HFFc6 (cell line): ENCODE measurements at regions not wholly inside any gene's neighbourhood (a gene's known extent, or its start where the extent isn't known, plus 50 kb on each side); places are given as distances from the start of the nearest gene placed in this dataset.

Source experiments
- DNase-seq: peaks from one replicate; pipeline ENCODE4 v3.0.0-alpha.2; 2018
- H3K27ac Mint-ChIP-seq: 2 replicates; pipeline ENCODE4 v1.8.0; 2020; ENCODE audit warnings: mild to moderate bottlenecking, mixed read lengths
- H3K27me3 Mint-ChIP-seq: 2 replicates; pipeline ENCODE4 v1.8.0; 2021; ENCODE audit warnings: mild to moderate bottlenecking, moderate library complexity, mixed read lengths; ENCODE audit not compliant: insufficient read depth
- H3K36me3 Mint-ChIP-seq: 2 replicates; pipeline ENCODE4 v1.8.0; 2021; ENCODE audit warnings: low read depth, mixed read lengths
- H3K4me1 Mint-ChIP-seq: 2 replicates; pipeline ENCODE4 v1.8.0; 2020; ENCODE audit warnings: low read depth, mixed read lengths
- H3K4me3 Mint-ChIP-seq: 2 replicates; pipeline ENCODE4 v1.8.0; 2020; ENCODE audit warnings: mild to moderate bottlenecking, moderate library complexity, mixed read lengths
- H3K9me3 Mint-ChIP-seq: 2 replicates; pipeline ENCODE4 v1.8.0; 2020; ENCODE audit warnings: mild to moderate bottlenecking, mixed read lengths
- CTCF ChIP-seq: fragments of 200-600 bp; sonication (generic); IDR thresholded peaks from 2 replicates; pipeline ENCODE4 v1.5.0; 2021; ENCODE audit warnings: antibody characterized with exemption, mild to moderate bottlenecking

- H3K4me3 Mint-ChIP-seq: no peak overlapping the region
- H3K9me3 Mint-ChIP-seq: no peaks in the 10 kb centered on the region
- H3K4me1 Mint-ChIP-seq: no peaks in the 10 kb centered on the region
- no peak for DNase-seq
- H3K27ac Mint-ChIP-seq: no peak overlapping the region
- no peaks in the 10 kb centered on the region for H3K36me3 Mint-ChIP-seq
- peaks cover 12% of the 10 kb centered on the region for H3K27me3 Mint-ChIP-seq
- no peak for TF ChIP-seq CTCF
Observed at GRCh38 chr5:56683733-56684132, 131.6 kb upstream of the MAP3K1 start.

- Mint-ChIP-seq H3K27ac (no peak overlapping the region), H3K4me1 (no peaks in the 10 kb centered on the region), H3K36me3 (no peaks in the 10 kb centered on the region), H3K9me3 (no peaks in the 10 kb centered on the region), H3K27me3 (peaks cover 12% of the 10 kb centered on the region), H3K4me3 (no peak overlapping the region)
- TF ChIP-seq CTCF: no peak
- no peak for DNase-seq
Observed at GRCh38 chr5:56683281-56683680, 132.1 kb upstream of the MAP3K1 start.

GRCh38 chr5:56681346-56681745 lies 134.0 kb upstream of the MAP3K1 start:
- Mint-ChIP-seq H3K9me3 (no peaks in the 10 kb centered on the region), H3K4me3 (no peak overlapping the region), H3K4me1 (no peaks in the 10 kb centered on the region), H3K27me3 (peaks cover 14% of the 10 kb centered on the region), H3K27ac (no peak overlapping the region), H3K36me3 (no peaks in the 10 kb centered on the region)
- DNase-seq: no peak
- no peak for TF ChIP-seq CTCF

- no peaks in the 10 kb centered on the region for H3K4me1 Mint-ChIP-seq
- no peaks in the 10 kb centered on the region for H3K9me3 Mint-ChIP-seq
- no peak overlapping the region for H3K27ac Mint-ChIP-seq
- peaks cover 18% of the 10 kb centered on the region for H3K27me3 Mint-ChIP-seq
- no peak for TF ChIP-seq CTCF
- H3K4me3 Mint-ChIP-seq: no peak overlapping the region
- no peak for DNase-seq
- H3K36me3 Mint-ChIP-seq: no peaks in the 10 kb centered on the region
Observed at GRCh38 chr5:56680731-56681130, 134.6 kb upstream of the MAP3K1 start.

GRCh38 chr5:56677690-56678305 lies 137.6 kb upstream of the MAP3K1 start:
- H3K36me3 Mint-ChIP-seq: no peaks in the 10 kb centered on the region
- H3K27ac Mint-ChIP-seq: no peak overlapping the region
- H3K4me1 Mint-ChIP-seq: no peaks in the 10 kb centered on the region
- no peak for DNase-seq
- no peaks in the 10 kb centered on the region for H3K9me3 Mint-ChIP-seq
- H3K27me3 Mint-ChIP-seq: peaks cover 24% of the 10 kb centered on the region
- H3K4me3 Mint-ChIP-seq: no peak overlapping the region
- TF ChIP-seq CTCF: no peak
